ENCODE measurements at regions not wholly inside any gene's neighbourhood (a gene's known extent, or its start where the extent isn't known, plus 50 kb on each side); places are given as distances from the start of the nearest gene placed in this dataset.
A peak's percentile ranks its signal among the peaks of the same experiment; 100 is the strongest.

GRCh38 chr7:41096917-41097316, 606.0 kb downstream of the INHBA start:
- Histone ChIP-seq H3K27ac (ENCODE audit: poor library complexity, severe bottlenecking) (peak overlapping the region; percentile 55), H3K4me1 (ENCODE audit: insufficient read depth, poor library complexity, severe bottlenecking) (peaks cover 15% of the 10 kb centered on the region), H3K4me3 (ENCODE audit: severe bottlenecking) (no peak overlapping the region), H3K36me3 (ENCODE audit: low read depth) (no peaks in the 10 kb centered on the region), H3K9me3 (ENCODE audit: severe bottlenecking) (no peaks in the 10 kb centered on the region), H3K27me3 (ENCODE audit: insufficient read depth, poor library complexity, severe bottlenecking) (no peaks in the 10 kb centered on the region)
- ATAC-seq (ENCODE audit: low read depth) (no peak), DNase-seq (ENCODE audit: low spot score) (no peak)
- TF ChIP-seq CTCF (IDR thresholded peaks at IDR 0.05; ENCODE audit: poor library complexity, severe bottlenecking) = no peak

DNA sequence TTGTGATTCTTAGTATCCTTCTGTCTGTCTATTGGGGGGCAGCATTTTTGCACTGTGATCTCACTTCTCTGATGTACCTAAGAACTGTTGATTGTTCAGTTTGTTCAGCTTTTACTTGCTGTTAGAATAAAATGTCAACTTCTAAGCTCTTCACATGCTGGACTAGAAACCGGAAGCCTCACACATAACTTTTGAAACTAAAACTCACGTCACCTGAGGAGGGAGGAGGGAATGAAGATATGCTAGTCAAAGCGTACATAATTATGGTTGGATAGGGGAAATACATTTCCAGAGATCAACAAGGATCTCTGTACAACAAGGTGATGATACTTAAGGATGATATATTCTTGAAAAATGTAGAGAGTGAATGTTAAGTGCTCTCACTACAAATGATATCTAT, 609.7 kb downstream of the INHBA start:
- no peak overlapping the region for H3K4me3 ChIP-seq (ENCODE audit: severe bottlenecking)
- H3K27me3 ChIP-seq (ENCODE audit: insufficient read depth, poor library complexity, severe bottlenecking) = no peaks in the 10 kb centered on the region
- H3K36me3 ChIP-seq (ENCODE audit: low read depth) = no peaks in the 10 kb centered on the region
- H3K27ac ChIP-seq (ENCODE audit: poor library complexity, severe bottlenecking) = no peak overlapping the region
- peaks cover 11% of the 10 kb centered on the region for H3K9me3 ChIP-seq (ENCODE audit: severe bottlenecking)
- DNase-seq (ENCODE audit: low spot score) = no peak
- H3K4me1 ChIP-seq (ENCODE audit: insufficient read depth, poor library complexity, severe bottlenecking) = peaks cover 8% of the 10 kb centered on the region
- no peak for TF ChIP-seq CTCF (IDR thresholded peaks at IDR 0.05; ENCODE audit: poor library complexity, severe bottlenecking)
- ATAC-seq (ENCODE audit: low read depth) = no peak

GRCh38 chr7:41085244-41085643, 617.6 kb downstream of the INHBA start:
- TF ChIP-seq CTCF (IDR thresholded peaks at IDR 0.05; ENCODE audit: poor library complexity, severe bottlenecking) = no peak
- Histone ChIP-seq H3K4me3 (ENCODE audit: severe bottlenecking) (no peak overlapping the region), H3K27me3 (ENCODE audit: insufficient read depth, poor library complexity, severe bottlenecking) (no peaks in the 10 kb centered on the region), H3K36me3 (ENCODE audit: low read depth) (no peaks in the 10 kb centered on the region), H3K4me1 (ENCODE audit: insufficient read depth, poor library complexity, severe bottlenecking) (no peaks in the 10 kb centered on the region), H3K9me3 (ENCODE audit: severe bottlenecking) (peaks cover 11% of the 10 kb centered on the region), H3K27ac (ENCODE audit: poor library complexity, severe bottlenecking) (no peak overlapping the region)
- ATAC-seq (ENCODE audit: low read depth) = no peak
- DNase-seq (ENCODE audit: low spot score) = no peak

DNA sequence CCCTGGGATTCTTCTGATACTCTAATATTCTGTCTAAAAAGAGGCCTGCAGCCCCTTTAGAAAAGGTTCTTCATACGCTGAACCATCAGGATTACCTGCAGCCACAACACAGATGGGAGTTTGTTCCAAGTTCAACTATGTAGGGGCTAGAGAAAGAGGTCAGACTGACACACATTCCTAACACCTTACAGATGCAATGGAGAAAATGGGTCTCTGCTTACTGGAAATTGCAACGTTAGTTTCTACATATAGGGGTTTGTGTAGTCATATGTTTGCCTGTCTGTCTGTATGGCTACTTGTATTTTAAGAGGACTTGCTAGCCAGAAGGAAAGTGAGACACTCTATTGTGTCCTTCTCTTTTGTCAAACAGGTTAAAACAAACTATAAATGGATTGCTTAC, 618.5 kb downstream of the INHBA start:
- DNase-seq (ENCODE audit: low spot score) (no peak), ATAC-seq (ENCODE audit: low read depth) (no peak)
- H3K4me3 ChIP-seq (ENCODE audit: severe bottlenecking) = no peak overlapping the region
- no peaks in the 10 kb centered on the region for H3K4me1 ChIP-seq (ENCODE audit: insufficient read depth, poor library complexity, severe bottlenecking)
- peaks cover 11% of the 10 kb centered on the region for H3K9me3 ChIP-seq (ENCODE audit: severe bottlenecking)
- no peak for TF ChIP-seq CTCF (IDR thresholded peaks at IDR 0.05; ENCODE audit: poor library complexity, severe bottlenecking)
- H3K27ac ChIP-seq (ENCODE audit: poor library complexity, severe bottlenecking) = no peak overlapping the region
- H3K36me3 ChIP-seq (ENCODE audit: low read depth) = no peaks in the 10 kb centered on the region
- H3K27me3 ChIP-seq (ENCODE audit: insufficient read depth, poor library complexity, severe bottlenecking) = no peaks in the 10 kb centered on the region

DNA sequence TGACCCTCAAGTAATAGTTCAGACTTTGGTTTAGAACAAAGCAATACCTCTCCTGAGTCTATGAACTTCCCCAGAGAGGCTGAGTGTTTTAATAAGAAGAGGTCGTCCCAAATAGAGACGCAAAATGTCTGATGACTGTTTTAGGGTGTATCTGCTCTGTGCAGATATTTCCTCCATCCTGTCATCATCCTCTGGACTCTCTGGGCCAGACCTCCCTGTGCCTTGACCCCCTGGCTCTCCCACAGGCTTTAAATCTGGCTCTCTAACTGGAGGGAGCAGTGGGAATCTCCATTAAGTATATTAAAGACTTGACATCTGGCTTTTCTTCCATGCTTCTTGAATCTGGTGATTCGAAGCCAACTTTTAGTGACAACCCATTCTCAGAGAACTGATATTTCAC, 633.3 kb downstream of the INHBA start:
- no peak for DNase-seq (ENCODE audit: low spot score)
- no peaks in the 10 kb centered on the region for H3K36me3 ChIP-seq (ENCODE audit: low read depth)
- no peak for TF ChIP-seq CTCF (IDR thresholded peaks at IDR 0.05; ENCODE audit: poor library complexity, severe bottlenecking)
- peaks cover 6% of the 10 kb centered on the region for H3K4me1 ChIP-seq (ENCODE audit: insufficient read depth, poor library complexity, severe bottlenecking)
- H3K9me3 ChIP-seq (ENCODE audit: severe bottlenecking) = no peaks in the 10 kb centered on the region
- H3K4me3 ChIP-seq (ENCODE audit: severe bottlenecking) = no peak overlapping the region
- no peak overlapping the region for H3K27ac ChIP-seq (ENCODE audit: poor library complexity, severe bottlenecking)
- ATAC-seq (ENCODE audit: low read depth) = no peak
- no peaks in the 10 kb centered on the region for H3K27me3 ChIP-seq (ENCODE audit: insufficient read depth, poor library complexity, severe bottlenecking)
